A673 (cell line): ENCODE measurements at regions not wholly inside any gene's neighbourhood (a gene's known extent, or its start where the extent isn't known, plus 50 kb on each side); places are given as distances from the start of the nearest gene placed in this dataset.

Source experiments
- BruUV-seq: library from RNA; stranded (reverse); fragments of 400-500 nt; replicated peaks from 2 replicates; lab custom pipeline; 2021; lab: Mats Ljungman, UMichigan
- CTCF ChIA-PET: fragments of 300-600 bp; sonication (Branson Sonifier 250); formaldehyde crosslinking; loops from one replicate; lab custom pipeline; 2022; ENCODE audit warnings: antibody characterized with exemption; lab: Charles Lee
- POLR2A ChIA-PET: fragments of 300-600 bp; sonication (Branson Sonifier 250); formaldehyde crosslinking; loops from one replicate; lab custom pipeline; 2022; ENCODE audit warnings: antibody characterized with exemption; ENCODE audit not compliant: low non-redundant PET; lab: Charles Lee
- DNase-seq: peaks from one replicate; pipeline ENCODE4 v3.0.0-alpha.2; 2015; ENCODE audit warnings: low spot score
- H3K27ac ChIP-seq: fragments of 200-600 bp; sonication (generic); 2 replicates; pipeline ENCODE4 v1.5.1; 2016; ENCODE audit warnings: mixed run types, low read depth, mild to moderate bottlenecking, mixed read lengths, antibody characterized with exemption, low read length; ENCODE audit not compliant: poor library complexity, severe bottlenecking
- H3K27me3 ChIP-seq: fragments of 200-600 bp; sonication (generic); replicated peaks from 2 replicates; pipeline ENCODE4 v1.6.1; 2017; ENCODE audit warnings: mixed run types, low read depth, mild to moderate bottlenecking, mixed read lengths, antibody characterized with exemption, low read length; ENCODE audit not compliant: insufficient read depth, poor library complexity
- H3K36me3 ChIP-seq: fragments of 200-600 bp; sonication (generic); 2 replicates; pipeline ENCODE4 v1.6.1; 2016; ENCODE audit warnings: mixed run types, mild to moderate bottlenecking, mixed read lengths, antibody characterized with exemption, low read length; ENCODE audit not compliant: insufficient read depth, poor library complexity, severe bottlenecking
- H3K4me1 ChIP-seq: fragments of 200-600 bp; sonication (generic); 2 replicates; pipeline ENCODE4 v1.6.1; 2017; ENCODE audit warnings: mixed run types, mild to moderate bottlenecking, mixed read lengths, antibody characterized with exemption, low read length; ENCODE audit not compliant: insufficient read depth, poor library complexity, severe bottlenecking
- H3K4me3 ChIP-seq: fragments of 200-600 bp; sonication (generic); 2 replicates; pipeline ENCODE4 v1.5.1; 2016; ENCODE audit warnings: low read depth, mixed run types, mild to moderate bottlenecking, mixed read lengths, low read length; ENCODE audit not compliant: poor library complexity, severe bottlenecking
- H3K9me3 ChIP-seq: fragments of 200-600 bp; sonication (generic); 2 replicates; pipeline ENCODE4 v1.6.1; 2016; ENCODE audit warnings: mixed run types, low read depth, mild to moderate bottlenecking, mixed read lengths, antibody characterized with exemption, low read length; ENCODE audit not compliant: poor library complexity, severe bottlenecking
- CTCF ChIP-seq: fragments of 300-800, 200-600 bp; sonication (generic); conservative IDR thresholded peaks from 2 replicates; pipeline ENCODE4 v1.5.1; 2017; ENCODE audit warnings: low read depth, mild to moderate bottlenecking, antibody characterized with exemption, low read length, moderate library complexity, mixed read lengths
- EZH2 ChIP-seq: fragments of 200-600 bp; sonication (generic); IDR thresholded peaks from 2 replicates; pipeline ENCODE4 v1.6.1; 2017; ENCODE audit warnings: borderline replicate concordance, low read depth, mild to moderate bottlenecking, mixed read lengths, antibody characterized with exemption, low read length; ENCODE audit not compliant: poor library complexity, severe bottlenecking
- intact Hi-C: fragments of 100-400 bp; cut with micrococcal nuclease; formaldehyde crosslinking; loops from one replicate; pipeline ENCODE4 v1.10.0; 2022; ENCODE audit not compliant: unreplicated experiment

GRCh38 chr16:51442141-51442870, 291.2 kb upstream of the SALL1 start:
- ChIA-PET POLR2A (no interaction called here), CTCF (no interaction called here)
- intact Hi-C loops = no loop called here
- H3K9me3 ChIP-seq = no peaks in the 10 kb centered on the region
- DNase-seq = no peak
- no TSS peak for BruUV-seq
- peak overlapping the region; percentile 57 for H3K27ac ChIP-seq
- H3K4me3 ChIP-seq = no peak overlapping the region
- H3K27me3 ChIP-seq = no peaks in the 10 kb centered on the region
- peaks cover 30% of the 10 kb centered on the region for H3K4me1 ChIP-seq
- TF ChIP-seq EZH2 (no peak), CTCF (no peak)
- no peaks in the 10 kb centered on the region for H3K36me3 ChIP-seq

GRCh38 chr16:51440131-51440889, 289.2 kb upstream of the SALL1 start:
- no peak overlapping the region for H3K4me3 ChIP-seq
- no peak for DNase-seq
- ChIA-PET POLR2A (no interaction called here), CTCF (no interaction called here)
- H3K27me3 ChIP-seq = no peaks in the 10 kb centered on the region
- BruUV-seq = no TSS peak
- intact Hi-C loops = no loop called here
- H3K4me1 ChIP-seq = peaks cover 30% of the 10 kb centered on the region
- no peaks in the 10 kb centered on the region for H3K36me3 ChIP-seq
- no peak overlapping the region for H3K27ac ChIP-seq
- H3K9me3 ChIP-seq = no peaks in the 10 kb centered on the region
- TF ChIP-seq CTCF (no peak), EZH2 (no peak)

DNA sequence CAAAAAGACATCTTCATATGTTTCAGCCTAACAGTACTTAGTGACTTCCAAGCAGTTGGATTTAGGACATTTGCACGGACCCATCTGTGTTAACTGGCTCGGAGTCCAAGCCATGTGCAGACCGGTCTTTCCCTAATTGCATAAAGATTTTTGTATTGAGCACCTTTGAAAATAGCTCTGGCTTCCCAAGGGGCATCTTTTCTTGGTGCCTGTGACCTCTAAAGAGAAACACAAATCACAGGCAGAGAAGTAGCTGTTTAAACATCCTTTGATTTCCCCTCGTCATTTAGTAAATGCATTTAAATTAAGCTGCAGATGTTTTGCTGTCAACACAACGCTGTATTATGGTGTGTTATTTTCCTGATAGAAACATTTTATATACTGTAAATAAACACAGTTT, 288.2 kb upstream of the SALL1 start:
- no peak for DNase-seq
- intact Hi-C loops = no loop called here
- POLR2A ChIA-PET = no interaction called here
- H3K27me3 ChIP-seq = no peaks in the 10 kb centered on the region
- H3K4me3 ChIP-seq = no peak overlapping the region
- no peak overlapping the region for H3K27ac ChIP-seq
- no TSS peak for BruUV-seq
- TF ChIP-seq EZH2 = no peak
- TF ChIP-seq CTCF = no peak
- H3K4me1 ChIP-seq = peaks cover 31% of the 10 kb centered on the region
- CTCF ChIA-PET = no interaction called here
- no peaks in the 10 kb centered on the region for H3K36me3 ChIP-seq
- H3K9me3 ChIP-seq = no peaks in the 10 kb centered on the region
